ENCODE measurements at regions not wholly inside any gene's neighbourhood (a gene's known extent, or its start where the extent isn't known, plus 50 kb on each side); places are given as distances from the start of the nearest gene placed in this dataset.
"Not testable (repeated sequence)": the region's sequence is repeated elsewhere in the genome, so short reads cannot be mapped to it uniquely, and the experiment has no call there.

GRCh38 chr1:219412772-219413171, 200.1 kb downstream of the ZC3H11B start (continued):
- TF ChIP-seq ZNF512 (CRISPR knock-in tag; IDR thresholded peaks at IDR 0.05; ENCODE audit: borderline replicate concordance) (no peak), NR3C1 (CRISPR knock-in tag; conservative IDR thresholded peaks at IDR 0.05; ENCODE audit: low read depth) (no peak), EMX1 (CRISPR knock-in tag; IDR thresholded peaks at IDR 0.05) (no peak), NR1H2 (CRISPR knock-in tag; IDR thresholded peaks at IDR 0.05) (no peak), ELF4 (CRISPR knock-in tag; IDR thresholded peaks at IDR 0.05; ENCODE audit: low read depth) (no peak), FOXP1 (CRISPR knock-in tag; IDR thresholded peaks at IDR 0.05; ENCODE audit: borderline replicate concordance) (no peak), HMGXB4 (CRISPR knock-in tag; IDR thresholded peaks at IDR 0.05) (no peak)

GRCh38 chr1:219410721-219411120, 202.2 kb downstream of the ZC3H11B start:
- H3K27ac Mint-ChIP-seq; H3K27me3 Mint-ChIP-seq (ENCODE audit: low read depth); H3K4me3 Mint-ChIP-seq; H3K36me3 Mint-ChIP-seq; ATAC-seq; CTCF ChIA-PET; H3K9me3 Mint-ChIP-seq; POLR2A ChIA-PET; DNase-seq (ENCODE audit: low spot score); H3K4me1 Mint-ChIP-seq: not testable (repeated sequence)

- ATAC-seq, result peak; percentile 66
- no peaks in the 10 kb centered on the region for H3K36me3 Mint-ChIP-seq
- DNase-seq (ENCODE audit: low spot score), result no peak
- ChIA-PET POLR2A (no interaction called here), CTCF (interaction anchor here (1.3 to 1.7 kb wide), 2 partner anchors 20 to 255 kb away, joined by 3 to 6 read pairs; no protein-coding TSS in a partner anchor)
- H3K4me3 Mint-ChIP-seq, result no peak overlapping the region
- peaks cover 21% of the 10 kb centered on the region for H3K4me1 Mint-ChIP-seq
- no peaks in the 10 kb centered on the region for H3K9me3 Mint-ChIP-seq
- H3K27ac Mint-ChIP-seq, result no peak overlapping the region
- H3K27me3 Mint-ChIP-seq (ENCODE audit: low read depth), result no peaks in the 10 kb centered on the region
- TF ChIP-seq ZNF281 (CRISPR knock-in tag; IDR thresholded peaks at IDR 0.05) (no peak), EMX1 (CRISPR knock-in tag; IDR thresholded peaks at IDR 0.05) (no peak), ZBTB43 (CRISPR knock-in tag; IDR thresholded peaks at IDR 0.05) (no peak)
Observed at GRCh38 chr1:219405531-219406331, 207.2 kb downstream of the ZC3H11B start.

- no peak for DNase-seq (ENCODE audit: low spot score)
- POLR2A ChIA-PET, result no interaction called here
- Mint-ChIP-seq H3K9me3 (no peaks in the 10 kb centered on the region), H3K36me3 (no peaks in the 10 kb centered on the region), H3K4me1 (peaks cover 21% of the 10 kb centered on the region), H3K4me3 (no peak overlapping the region), H3K27ac (no peak overlapping the region), H3K27me3 (ENCODE audit: low read depth) (no peaks in the 10 kb centered on the region)
- CTCF ChIA-PET, result interaction anchor here (1.3 kb wide), 1 partner anchor 19 kb away, joined by 3 read pairs; no protein-coding TSS in a partner anchor
- ATAC-seq, result no peak
- no peak for TF ChIP-seq ELF4 (CRISPR knock-in tag; IDR thresholded peaks at IDR 0.05; ENCODE audit: low read depth)
- no peak for TF ChIP-seq SMAD4 (CRISPR knock-in tag; IDR thresholded peaks at IDR 0.05)
- no peak for TF ChIP-seq PRDM15 (CRISPR knock-in tag; IDR thresholded peaks at IDR 0.05)
- TF ChIP-seq SMAD3 (CRISPR knock-in tag; IDR thresholded peaks at IDR 0.05; ENCODE audit: borderline replicate concordance), result no peak
- TF ChIP-seq E2F1 (CRISPR knock-in tag; IDR thresholded peaks at IDR 0.05), result no peak
- TF ChIP-seq ZMAT4 (CRISPR knock-in tag; IDR thresholded peaks at IDR 0.05), result no peak
- TF ChIP-seq ETV6 (CRISPR knock-in tag; IDR thresholded peaks at IDR 0.05), result no peak
Observed at GRCh38 chr1:219404629-219405028, 208.3 kb downstream of the ZC3H11B start.
